KMS-11 (cell line): ENCODE measurements at regions not wholly inside any gene's neighbourhood (a gene's known extent, or its start where the extent isn't known, plus 50 kb on each side); places are given as distances from the start of the nearest gene placed in this dataset.

Source experiments
- H2AFZ ChIP-seq: fragments of 200-600 bp; sonication (generic); 2 replicates; pipeline ENCODE4 v1.6.1; 2016; ENCODE audit warnings: antibody characterized with exemption, mixed run types, low read depth
- H3K27ac ChIP-seq: fragments of 200-600 bp; sonication (generic); 2 replicates; pipeline ENCODE4 v1.6.1; 2016; ENCODE audit warnings: mild to moderate bottlenecking, mixed run types
- H3K27me3 ChIP-seq: fragments of 200-600 bp; sonication (generic); 2 replicates; pipeline ENCODE4 v1.6.1; 2017; ENCODE audit warnings: mild to moderate bottlenecking, low read depth, mixed run types, moderate library complexity; ENCODE audit not compliant: insufficient read depth
- H3K36me3 ChIP-seq: fragments of 200-600 bp; sonication (generic); 2 replicates; pipeline ENCODE4 v1.6.1; 2017; ENCODE audit warnings: mild to moderate bottlenecking, mixed run types; ENCODE audit not compliant: insufficient read depth
- H3K4me1 ChIP-seq: fragments of 200-600 bp; sonication (generic); 2 replicates; pipeline ENCODE4 v1.6.1; 2016; ENCODE audit warnings: mild to moderate bottlenecking, low read depth, mixed run types; ENCODE audit not compliant: poor library complexity, severe bottlenecking
- H3K4me2 ChIP-seq: fragments of 200-600 bp; sonication (generic); 2 replicates; pipeline ENCODE4 v1.7.0; 2016; ENCODE audit warnings: mild to moderate bottlenecking, mixed run types
- H3K4me3 ChIP-seq: fragments of 200-600 bp; sonication (generic); IDR thresholded peaks from 2 replicates; pipeline ENCODE4 v1.6.1; 2017; ENCODE audit warnings: low read depth, low read length, mixed read lengths; ENCODE audit not compliant: insufficient read depth
- H3K79me2 ChIP-seq: fragments of 200-600 bp; sonication (generic); 2 replicates; pipeline ENCODE4 v1.6.1; 2016; ENCODE audit warnings: low read depth, mixed run types; ENCODE audit not compliant: insufficient read depth
- H3K9ac ChIP-seq: fragments of 200-600 bp; sonication (generic); 2 replicates; pipeline ENCODE4 v1.6.1; 2016; ENCODE audit warnings: mild to moderate bottlenecking, mixed run types
- H4K20me1 ChIP-seq: fragments of 200-600 bp; sonication (generic); 2 replicates; pipeline ENCODE4 v1.6.1; 2016; ENCODE audit warnings: mild to moderate bottlenecking, mixed run types; ENCODE audit not compliant: insufficient read depth
- TF ChIP-seq, protein P1 (sequence below): fragments of 200-600 bp; sonication (generic); conservative IDR thresholded peaks from 2 replicates; pipeline ENCODE4 v1.6.1; 2017; ENCODE audit warnings: low read depth, mild to moderate bottlenecking, antibody characterized with exemption, low read length, moderate library complexity, mixed read lengths

DNA sequence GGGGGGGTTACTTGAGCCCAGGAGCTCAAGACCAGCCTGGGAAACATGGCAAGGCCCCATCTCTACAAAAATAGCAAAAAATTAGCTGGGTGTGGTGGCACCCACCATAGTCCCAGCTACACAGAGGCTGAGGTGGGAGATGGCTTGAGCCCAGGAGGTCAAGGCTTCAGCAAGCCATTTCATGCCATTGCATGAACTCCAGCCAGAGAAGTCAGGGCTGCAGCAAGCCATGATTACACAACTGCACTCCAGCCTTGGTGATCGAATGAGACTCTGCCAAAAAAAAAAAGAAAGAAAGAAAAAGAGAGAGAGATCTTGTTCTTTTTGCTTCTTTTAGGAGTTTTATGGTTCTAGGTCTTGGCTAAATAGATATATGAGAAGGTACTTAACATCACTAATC, 200.2 kb upstream of the PHYHIPL start:
- Histone ChIP-seq H3K4me3 (no peak overlapping the region), H3K79me2 (no peaks in the 10 kb centered on the region), H4K20me1 (no peaks in the 10 kb centered on the region), H3K4me1 (no peaks in the 10 kb centered on the region), H3K9ac (no peak overlapping the region), H3K36me3 (no peaks in the 10 kb centered on the region), H3K4me2 (no peak overlapping the region), H3K27me3 (no peaks in the 10 kb centered on the region), H3K27ac (no peak overlapping the region), H2AFZ (no peak overlapping the region)
- TF ChIP-seq, protein P1, sequence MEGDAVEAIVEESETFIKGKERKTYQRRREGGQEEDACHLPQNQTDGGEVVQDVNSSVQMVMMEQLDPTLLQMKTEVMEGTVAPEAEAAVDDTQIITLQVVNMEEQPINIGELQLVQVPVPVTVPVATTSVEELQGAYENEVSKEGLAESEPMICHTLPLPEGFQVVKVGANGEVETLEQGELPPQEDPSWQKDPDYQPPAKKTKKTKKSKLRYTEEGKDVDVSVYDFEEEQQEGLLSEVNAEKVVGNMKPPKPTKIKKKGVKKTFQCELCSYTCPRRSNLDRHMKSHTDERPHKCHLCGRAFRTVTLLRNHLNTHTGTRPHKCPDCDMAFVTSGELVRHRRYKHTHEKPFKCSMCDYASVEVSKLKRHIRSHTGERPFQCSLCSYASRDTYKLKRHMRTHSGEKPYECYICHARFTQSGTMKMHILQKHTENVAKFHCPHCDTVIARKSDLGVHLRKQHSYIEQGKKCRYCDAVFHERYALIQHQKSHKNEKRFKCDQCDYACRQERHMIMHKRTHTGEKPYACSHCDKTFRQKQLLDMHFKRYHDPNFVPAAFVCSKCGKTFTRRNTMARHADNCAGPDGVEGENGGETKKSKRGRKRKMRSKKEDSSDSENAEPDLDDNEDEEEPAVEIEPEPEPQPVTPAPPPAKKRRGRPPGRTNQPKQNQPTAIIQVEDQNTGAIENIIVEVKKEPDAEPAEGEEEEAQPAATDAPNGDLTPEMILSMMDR, result no peak

DNA sequence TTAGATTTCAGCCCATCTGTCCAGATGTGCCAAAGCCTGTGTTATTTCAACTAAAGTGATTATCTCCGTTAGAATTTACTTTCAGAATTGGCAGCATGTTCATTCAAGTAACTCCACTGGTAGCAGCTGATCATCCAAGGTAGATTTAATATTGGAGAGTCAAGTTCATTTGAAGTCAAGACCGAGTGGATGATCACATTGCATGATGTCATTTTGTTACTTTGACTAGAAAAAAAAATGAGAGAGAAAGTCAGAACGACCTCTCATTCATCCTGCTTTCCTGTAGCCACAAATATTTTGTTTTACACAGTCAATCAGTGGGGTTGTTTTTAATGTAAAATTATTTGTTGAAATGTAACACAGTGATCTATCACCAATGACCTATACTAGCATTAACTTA, 196.7 kb upstream of the PHYHIPL start:
- H3K27ac ChIP-seq, result no peak overlapping the region
- H2AFZ ChIP-seq, result no peak overlapping the region
- no peaks in the 10 kb centered on the region for H3K27me3 ChIP-seq
- no peak overlapping the region for H3K9ac ChIP-seq
- no peak overlapping the region for H3K4me3 ChIP-seq
- H3K36me3 ChIP-seq, result no peaks in the 10 kb centered on the region
- TF ChIP-seq, protein P1, result no peak
- H3K4me2 ChIP-seq, result no peak overlapping the region
- H3K79me2 ChIP-seq, result no peaks in the 10 kb centered on the region
- H4K20me1 ChIP-seq, result no peaks in the 10 kb centered on the region
- no peaks in the 10 kb centered on the region for H3K4me1 ChIP-seq

DNA sequence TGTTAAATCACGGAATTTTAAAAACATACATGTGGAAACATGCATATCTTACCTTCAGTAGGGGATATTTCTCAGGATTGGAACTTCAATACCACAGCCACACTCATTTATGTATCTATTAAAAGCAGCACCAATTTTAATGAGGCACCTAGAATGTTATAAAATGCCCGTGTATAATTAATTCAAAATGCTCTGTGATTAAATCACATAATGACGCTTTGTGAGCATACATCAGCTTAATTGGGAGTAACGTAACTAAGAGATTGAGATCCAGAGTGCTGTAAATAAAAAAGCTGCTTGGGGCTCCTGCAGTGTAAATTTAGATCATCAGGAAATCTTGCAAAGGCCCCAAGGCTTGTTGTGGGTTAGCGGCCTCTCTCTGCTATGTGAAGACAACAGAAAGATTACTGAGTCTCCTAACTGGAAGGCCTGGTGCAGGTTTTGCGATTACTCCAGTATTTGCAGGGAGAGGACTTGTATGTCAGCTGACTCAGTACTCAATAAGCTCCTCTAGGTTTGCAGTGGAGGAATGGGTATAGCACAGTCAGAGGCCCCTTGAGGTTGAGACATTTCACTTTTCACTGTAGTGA, 195.5 kb upstream of the PHYHIPL start:
- no peak overlapping the region for H3K9ac ChIP-seq
- no peak overlapping the region for H3K4me3 ChIP-seq
- H3K79me2 ChIP-seq, result no peaks in the 10 kb centered on the region
- TF ChIP-seq, protein P1, result no peak
- no peaks in the 10 kb centered on the region for H4K20me1 ChIP-seq
- H3K36me3 ChIP-seq, result no peaks in the 10 kb centered on the region
- no peaks in the 10 kb centered on the region for H3K27me3 ChIP-seq
- H3K4me1 ChIP-seq, result no peaks in the 10 kb centered on the region
- H2AFZ ChIP-seq, result no peak overlapping the region
- no peak overlapping the region for H3K4me2 ChIP-seq
- H3K27ac ChIP-seq, result no peak overlapping the region

DNA sequence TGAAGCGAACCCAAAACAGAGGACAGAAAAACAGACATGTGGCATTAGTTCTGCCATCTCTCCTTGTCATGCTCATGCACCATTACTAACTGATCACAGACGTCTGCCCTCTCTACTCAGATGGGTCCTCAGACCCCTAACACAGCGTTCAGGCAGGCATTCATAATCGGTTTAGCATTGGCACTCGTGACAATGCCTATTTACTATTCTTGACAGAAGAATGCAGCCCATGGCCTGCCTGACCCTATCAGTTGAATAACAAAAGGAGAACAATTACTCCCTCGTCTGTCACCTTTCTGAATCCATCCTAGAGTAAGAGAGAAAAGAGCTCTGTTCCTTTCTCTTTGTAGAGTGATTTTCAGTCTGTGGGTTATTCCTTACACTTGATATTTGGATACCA, 194.6 kb upstream of the PHYHIPL start:
- Histone ChIP-seq H3K4me3 (no peak overlapping the region), H3K9ac (no peak overlapping the region), H3K4me2 (no peak overlapping the region), H3K36me3 (no peaks in the 10 kb centered on the region), H3K79me2 (no peaks in the 10 kb centered on the region), H4K20me1 (no peaks in the 10 kb centered on the region), H2AFZ (no peak overlapping the region), H3K27me3 (no peaks in the 10 kb centered on the region), H3K27ac (no peak overlapping the region), H3K4me1 (no peaks in the 10 kb centered on the region)
- TF ChIP-seq, protein P1, result no peak
